CD4-positive, alpha-beta memory T cell (primary cell): ENCODE measurements at regions not wholly inside any gene's neighbourhood (a gene's known extent, or its start where the extent isn't known, plus 50 kb on each side); places are given as distances from the start of the nearest gene placed in this dataset.

Experiments used
- CTCF ChIA-PET: fragments of 350-600 bp; sonication (Branson Sonifier 250); formaldehyde crosslinking; loops from one replicate; lab custom pipeline; 2021; ENCODE audit warnings: inconsistent platforms; ENCODE audit not compliant: partially characterized antibody; lab: Charles Lee
- POLR2A ChIA-PET: fragments of 350-600 bp; sonication (Branson Sonifier 250); formaldehyde crosslinking; loops from one replicate; lab custom pipeline; 2021; ENCODE audit not compliant: partially characterized antibody; lab: Charles Lee
- DNase-seq, 5 donors: peaks; one replicate each; pipeline versions ENCODE4 v3.0.0 to v3.0.0-alpha.2; 2020 to 2022; ENCODE audit warnings: mixed read lengths in 1 of 5
- H3K27ac ChIP-seq: one replicate; pipeline ENCODE4 v1.7.0; 2013; ENCODE audit warnings: low read depth, low read length
- H3K27me3 ChIP-seq: 2 replicates; pipeline ENCODE4 v1.7.0; 2013; ENCODE audit warnings: mild to moderate bottlenecking, low read length, moderate library complexity; ENCODE audit not compliant: insufficient read depth
- H3K36me3 ChIP-seq: 2 replicates; pipeline ENCODE4 v1.7.0; 2013; ENCODE audit warnings: mild to moderate bottlenecking, low read length, moderate library complexity; ENCODE audit not compliant: insufficient read depth
- H3K4me1 ChIP-seq: 2 replicates; pipeline ENCODE4 v1.7.0; 2013; ENCODE audit warnings: mild to moderate bottlenecking, low read length, moderate library complexity; ENCODE audit not compliant: insufficient read depth
- H3K4me3 ChIP-seq, 2 donors: one replicate each; pipeline ENCODE4 v1.7.0; 2013; ENCODE audit warnings: low read length in 2 of 2, mild to moderate bottlenecking in 1 of 2
- H3K9me3 ChIP-seq, 2 donors: one replicate each; pipeline ENCODE4 v1.7.0; 2013; ENCODE audit warnings: low read length in 2 of 2, control low read depth in 1 of 2; ENCODE audit not compliant: control insufficient read depth in 1 of 2
- H3K27ac Mint-ChIP-seq, 7 donors: one replicate each; pipeline ENCODE4 v1.8.0; 2020 to 2021; ENCODE audit warnings: mixed read lengths in 7 of 7, mild to moderate bottlenecking in 6 of 7, inconsistent platforms in 3 of 7, moderate library complexity in 3 of 7
- H3K27me3 Mint-ChIP-seq, 2 donors: one replicate each; pipeline ENCODE4 v1.8.0; 2020 to 2021; ENCODE audit warnings: mixed read lengths in 2 of 2
- H3K36me3 Mint-ChIP-seq, 2 donors: one replicate each; pipeline ENCODE4 v1.8.0; 2020 to 2021; ENCODE audit warnings: mixed read lengths in 2 of 2, inconsistent platforms in 1 of 2, mild to moderate bottlenecking in 1 of 2
- H3K4me1 Mint-ChIP-seq, 4 donors: one replicate each; pipeline ENCODE4 v1.8.0; 2020 to 2021; ENCODE audit warnings: mixed read lengths in 4 of 4, mild to moderate bottlenecking in 1 of 4
- H3K4me3 Mint-ChIP-seq, 8 donors: one replicate each; pipeline ENCODE4 v1.8.0; 2020 to 2021; ENCODE audit warnings: mixed read lengths in 8 of 8, mild to moderate bottlenecking in 7 of 8, moderate library complexity in 6 of 8, inconsistent platforms in 3 of 8
- H3K9me3 Mint-ChIP-seq, 8 donors: one replicate each; pipeline ENCODE4 v1.8.0; 2020 to 2021; ENCODE audit warnings: mixed read lengths in 8 of 8, mild to moderate bottlenecking in 5 of 8, inconsistent platforms in 3 of 8, moderate library complexity in 1 of 8
- intact Hi-C: fragments of 100-400 bp; cut with micrococcal nuclease; formaldehyde crosslinking; loops from one replicate; pipeline ENCODE4 v1.15.1; 2023

DNA sequence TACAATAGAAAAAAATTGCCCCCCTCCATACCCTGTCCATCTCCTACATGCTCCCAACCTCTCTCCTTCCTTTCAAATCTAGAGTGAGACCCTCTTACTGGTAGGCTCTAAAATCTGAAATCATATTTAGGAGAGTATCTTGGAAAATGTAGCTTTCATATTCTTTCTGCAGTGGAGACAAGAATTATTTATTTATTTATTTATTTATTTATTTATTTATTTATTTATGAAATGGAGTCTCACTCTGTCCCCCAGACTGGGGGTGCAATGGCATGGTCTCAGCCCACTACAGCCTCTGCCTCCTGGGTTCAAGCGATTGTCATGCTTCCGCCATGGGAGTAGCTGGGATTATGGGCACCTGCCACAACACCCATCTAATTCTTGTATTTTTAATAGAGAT, 174.1 kb upstream of the MYO16 start:
- Mint-ChIP-seq H3K27me3 (no peaks in the 10 kb centered on the region), H3K27ac (peak overlapping the region in 1 of 7 donors; percentile 69), H3K4me1 (peaks cover 0 to 1% (median 0%) of the 10 kb centered on the region in 4 donors), H3K9me3 (peaks cover 0 to 6% (median 5%) of the 10 kb centered on the region in 8 donors), H3K4me3 (no peak overlapping the region), H3K36me3 (no peaks in the 10 kb centered on the region)
- intact Hi-C loops, result no loop called here
- Histone ChIP-seq H3K27me3 (no peaks in the 10 kb centered on the region), H3K4me3 (no peak overlapping the region), H3K9me3 (no peaks in the 10 kb centered on the region), H3K27ac (no peak overlapping the region), H3K4me1 (no peaks in the 10 kb centered on the region), H3K36me3 (no peaks in the 10 kb centered on the region)
- DNase-seq, result no peak
- ChIA-PET POLR2A (no interaction called here), CTCF (no interaction called here)

DNA sequence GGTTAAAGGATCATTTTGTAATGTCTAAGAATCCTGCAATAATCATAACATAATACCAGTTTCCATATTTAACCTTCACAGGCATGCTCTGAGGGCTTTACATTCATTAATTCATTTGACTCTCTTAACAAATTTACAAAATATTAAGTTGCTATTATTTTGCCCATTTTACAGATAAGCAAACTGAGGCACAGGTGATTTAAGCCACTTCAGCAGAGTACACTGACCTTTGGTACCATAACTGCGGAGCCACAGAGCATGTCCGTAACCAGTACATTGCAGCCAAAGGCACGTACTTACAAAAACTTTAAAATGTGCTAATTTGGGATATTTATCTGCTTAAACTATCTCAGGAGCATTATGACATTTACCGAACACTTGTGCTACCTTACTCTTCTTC, 169.4 kb upstream of the MYO16 start:
- Mint-ChIP-seq H3K27ac (no peak overlapping the region), H3K36me3 (no peaks in the 10 kb centered on the region), H3K27me3 (no peaks in the 10 kb centered on the region), H3K9me3 (peaks cover 0 to 6% (median 3%) of the 10 kb centered on the region in 8 donors), H3K4me3 (no peak overlapping the region), H3K4me1 (peaks cover 1 to 11% (median 10%) of the 10 kb centered on the region in 4 donors)
- Histone ChIP-seq H3K27me3 (no peaks in the 10 kb centered on the region), H3K27ac (no peak overlapping the region), H3K4me1 (peaks cover 5% of the 10 kb centered on the region), H3K36me3 (no peaks in the 10 kb centered on the region), H3K4me3 (no peak overlapping the region), H3K9me3 (no peaks in the 10 kb centered on the region)
- intact Hi-C loops, result no loop called here
- ChIA-PET CTCF (interaction anchor here (0.6 kb wide), 2 partner anchors 28 to 117 kb away, joined by 3 read pairs; no protein-coding TSS in a partner anchor), POLR2A (no interaction called here)
- DNase-seq, result no peak

DNA sequence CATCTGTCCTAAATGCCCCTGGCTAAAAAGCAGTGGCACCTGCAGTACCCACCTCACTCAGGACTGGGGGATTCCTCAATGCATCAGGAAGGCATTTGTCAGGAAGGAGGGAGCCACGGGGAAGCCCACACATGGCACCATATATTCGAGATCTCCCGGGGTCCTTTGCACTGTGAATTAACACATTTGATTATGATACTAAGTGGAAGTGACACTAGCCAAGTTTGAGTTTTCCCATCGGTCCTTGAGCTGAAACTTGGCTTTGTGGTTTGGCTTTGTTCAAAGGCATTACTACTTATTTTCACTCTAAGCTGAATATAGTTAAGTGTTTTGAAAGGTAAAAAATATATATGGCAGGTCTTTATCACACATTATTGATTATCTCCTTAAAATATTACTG, 168.7 kb upstream of the MYO16 start:
- peaks cover 5% of the 10 kb centered on the region for H3K4me1 ChIP-seq
- Mint-ChIP-seq H3K27ac (peak overlapping the region in 1 of 7 donors; percentile 18), H3K9me3 (peaks cover 0 to 6% (median 3%) of the 10 kb centered on the region in 8 donors), H3K36me3 (no peaks in the 10 kb centered on the region), H3K4me3 (no peak overlapping the region), H3K4me1 (peaks cover 1 to 11% (median 10%) of the 10 kb centered on the region in 4 donors), H3K27me3 (no peaks in the 10 kb centered on the region)
- ChIA-PET CTCF (interaction anchor here (0.9 kb wide), 1 partner anchor 48 kb away, joined by 3 read pairs; no protein-coding TSS in a partner anchor), POLR2A (no interaction called here)
- no peak overlapping the region for H3K4me3 ChIP-seq
- H3K27me3 ChIP-seq, result no peaks in the 10 kb centered on the region
- no peaks in the 10 kb centered on the region for H3K36me3 ChIP-seq
- intact Hi-C loops, result no loop called here
- no peak overlapping the region for H3K27ac ChIP-seq
- no peak for DNase-seq
- H3K9me3 ChIP-seq, result no peaks in the 10 kb centered on the region

DNA sequence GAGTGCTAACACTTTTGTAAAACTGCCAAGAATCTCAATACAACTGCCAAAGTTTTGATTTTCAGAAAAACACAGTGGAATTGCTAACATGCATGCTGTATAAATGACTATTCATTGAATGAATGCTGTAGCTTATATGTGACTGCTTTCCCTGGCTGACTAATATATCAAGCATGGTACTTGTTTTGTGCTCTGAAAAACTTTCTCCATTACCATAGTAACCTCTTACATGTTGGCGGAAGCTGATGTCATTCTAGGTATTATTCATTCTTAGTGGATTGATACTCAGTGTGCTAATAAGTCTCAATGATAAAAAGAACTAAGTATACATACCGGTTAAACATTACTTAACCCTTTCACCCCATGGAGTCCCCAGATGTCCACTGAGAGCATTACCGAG, 166.1 kb upstream of the MYO16 start:
- no peaks in the 10 kb centered on the region for H3K9me3 ChIP-seq
- Mint-ChIP-seq H3K27me3 (no peaks in the 10 kb centered on the region), H3K27ac (peak overlapping the region in 1 of 7 donors; percentile 51), H3K4me1 (peaks cover 1 to 11% (median 10%) of the 10 kb centered on the region in 4 donors), H3K9me3 (peaks cover 0 to 4% (median 0%) of the 10 kb centered on the region in 8 donors), H3K4me3 (no peak overlapping the region), H3K36me3 (no peaks in the 10 kb centered on the region)
- H3K4me1 ChIP-seq, result peaks cover 5% of the 10 kb centered on the region
- intact Hi-C loops, result no loop called here
- ChIA-PET CTCF (interaction anchor here (1.0 to 1.1 kb wide), 2 partner anchors 19 to 28 kb away, joined by 3 read pairs; no protein-coding TSS in a partner anchor), POLR2A (no interaction called here)
- H3K36me3 ChIP-seq, result no peaks in the 10 kb centered on the region
- H3K27me3 ChIP-seq, result no peaks in the 10 kb centered on the region
- H3K27ac ChIP-seq, result no peak overlapping the region
- peak in 3 of 5 donors; percentile 15 to 39 (median 23) for DNase-seq
- H3K4me3 ChIP-seq, result no peak overlapping the region

DNA sequence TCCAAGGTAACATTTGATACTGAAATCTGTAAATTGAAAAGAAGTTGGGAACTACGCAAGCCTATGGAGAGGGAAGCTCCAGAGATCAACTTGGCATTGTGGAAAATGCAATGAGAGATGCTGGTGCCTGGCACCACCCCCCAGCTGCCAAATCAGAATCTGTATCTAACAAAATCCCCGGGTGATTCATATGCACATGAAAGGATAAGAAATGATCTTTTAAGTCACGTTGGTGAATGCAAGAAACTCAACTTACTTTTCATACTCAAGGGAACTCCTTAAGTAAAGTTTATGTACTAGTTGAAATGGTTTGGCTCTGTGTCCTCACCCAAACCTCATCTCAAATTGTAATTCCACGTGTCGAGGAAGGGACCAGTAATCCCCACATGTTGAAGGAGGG, 158.5 kb upstream of the MYO16 start:
- H3K9me3 Mint-ChIP-seq, result peaks cover 0 to 9% (median under 1%) of the 10 kb centered on the region in 8 donors
- H3K4me3 ChIP-seq, result no peak overlapping the region
- ChIA-PET POLR2A (no interaction called here), CTCF (no interaction called here)
- intact Hi-C loops, result no loop called here
- peaks cover 0 to 1% of the 10 kb centered on the region in 2 donors for H3K27me3 Mint-ChIP-seq
- peaks cover 6% of the 10 kb centered on the region for H3K4me1 ChIP-seq
- no peaks in the 10 kb centered on the region for H3K36me3 Mint-ChIP-seq
- no peaks in the 10 kb centered on the region for H3K27me3 ChIP-seq
- no peak for DNase-seq
- no peaks in the 10 kb centered on the region for H3K36me3 ChIP-seq
- no peak overlapping the region for H3K27ac Mint-ChIP-seq
- H3K4me3 Mint-ChIP-seq, result no peak overlapping the region
- no peak overlapping the region for H3K27ac ChIP-seq
- no peaks in the 10 kb centered on the region for H3K9me3 ChIP-seq
- peaks cover 0 to 11% (median 5%) of the 10 kb centered on the region in 4 donors for H3K4me1 Mint-ChIP-seq

DNA sequence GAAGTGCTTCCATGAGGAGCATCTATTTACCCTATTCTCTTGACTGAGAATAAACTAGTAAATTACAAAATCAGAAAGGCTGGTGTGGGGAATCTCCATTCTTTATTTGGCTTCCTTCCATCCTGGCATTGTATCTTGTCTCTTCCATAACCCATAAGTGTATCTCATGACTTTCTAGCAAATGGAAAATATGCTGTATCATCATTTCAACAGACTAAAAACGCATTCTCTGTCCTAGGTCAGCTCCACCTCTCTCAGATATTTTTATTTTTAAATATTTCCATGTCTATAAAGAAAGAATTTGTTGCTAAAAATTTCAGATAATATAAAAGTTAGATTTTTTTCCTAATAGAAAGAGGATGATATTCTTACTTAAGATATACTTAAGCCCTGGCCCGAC, 154.2 kb upstream of the MYO16 start:
- intact Hi-C loops, result no loop called here
- ChIA-PET POLR2A (no interaction called here), CTCF (no interaction called here)
- Mint-ChIP-seq H3K27me3 (peaks cover 0 to 2% of the 10 kb centered on the region in 2 donors), H3K9me3 (peaks cover 0 to 9% (median 0%) of the 10 kb centered on the region in 8 donors), H3K27ac (no peak overlapping the region), H3K4me3 (no peak overlapping the region), H3K4me1 (peaks cover 0 to 9% (median 3%) of the 10 kb centered on the region in 4 donors), H3K36me3 (no peaks in the 10 kb centered on the region)
- Histone ChIP-seq H3K36me3 (no peaks in the 10 kb centered on the region), H3K27ac (no peak overlapping the region), H3K4me1 (peaks cover 3% of the 10 kb centered on the region), H3K27me3 (no peaks in the 10 kb centered on the region), H3K9me3 (no peaks in the 10 kb centered on the region), H3K4me3 (no peak overlapping the region)
- DNase-seq, result no peak

DNA sequence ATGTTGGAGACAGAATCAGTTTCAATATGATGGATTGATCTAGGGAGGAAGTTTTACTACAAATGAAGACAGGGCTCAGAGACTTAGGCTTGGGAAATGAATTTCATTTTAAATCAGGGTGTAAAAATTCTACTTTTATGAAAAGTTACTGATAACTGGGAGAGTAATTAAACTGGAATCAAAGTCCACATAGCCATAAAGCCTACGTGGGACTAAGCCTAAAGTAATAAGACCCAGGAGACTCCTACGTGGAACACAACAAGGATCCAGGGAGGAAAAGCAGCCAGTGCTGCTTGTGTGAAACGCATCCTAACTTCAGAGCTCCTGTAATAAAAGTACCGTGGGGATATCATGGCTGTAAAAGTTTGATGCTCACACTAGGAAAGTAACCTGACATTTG, 152.0 kb upstream of the MYO16 start:
- H3K4me3 ChIP-seq, result no peak overlapping the region
- intact Hi-C loops, result no loop called here
- CTCF ChIA-PET, result no interaction called here
- no peaks in the 10 kb centered on the region for H3K36me3 ChIP-seq
- no peak overlapping the region for H3K27ac ChIP-seq
- no peak overlapping the region for H3K4me3 Mint-ChIP-seq
- no peaks in the 10 kb centered on the region for H3K36me3 Mint-ChIP-seq
- peak overlapping the region in 1 of 7 donors; percentile 1 for H3K27ac Mint-ChIP-seq
- no peaks in the 10 kb centered on the region for H3K9me3 ChIP-seq
- H3K4me1 ChIP-seq, result no peaks in the 10 kb centered on the region
- H3K9me3 Mint-ChIP-seq, result peaks cover 0 to 4% (median 0%) of the 10 kb centered on the region in 8 donors
- H3K4me1 Mint-ChIP-seq, result peaks cover 0 to 3% (median under 1%) of the 10 kb centered on the region in 4 donors
- POLR2A ChIA-PET, result no interaction called here
- no peaks in the 10 kb centered on the region for H3K27me3 ChIP-seq
- H3K27me3 Mint-ChIP-seq, result peaks cover 0 to 1% of the 10 kb centered on the region in 2 donors
- no peak for DNase-seq
